ENCODE measurements at regions not wholly inside any gene's neighbourhood (a gene's known extent, or its start where the extent isn't known, plus 50 kb on each side); places are given as distances from the start of the nearest gene placed in this dataset.

GRCh38 chr1:228652116-228652515 lies 83.2 kb upstream of the RHOU start:
- no peak for TF ChIP-seq CTCF (IDR thresholded peaks at IDR 0.05)
- TF ChIP-seq POLR2A (IDR thresholded peaks at IDR 0.05), result no peak
- TF ChIP-seq EP300 (IDR thresholded peaks at IDR 0.05), result no peak
